ENCODE measurements at regions not wholly inside any gene's neighbourhood (a gene's known extent, or its start where the extent isn't known, plus 50 kb on each side); places are given as distances from the start of the nearest gene placed in this dataset.
A peak's percentile ranks its signal among the peaks of the same experiment; 100 is the strongest.

DNA sequence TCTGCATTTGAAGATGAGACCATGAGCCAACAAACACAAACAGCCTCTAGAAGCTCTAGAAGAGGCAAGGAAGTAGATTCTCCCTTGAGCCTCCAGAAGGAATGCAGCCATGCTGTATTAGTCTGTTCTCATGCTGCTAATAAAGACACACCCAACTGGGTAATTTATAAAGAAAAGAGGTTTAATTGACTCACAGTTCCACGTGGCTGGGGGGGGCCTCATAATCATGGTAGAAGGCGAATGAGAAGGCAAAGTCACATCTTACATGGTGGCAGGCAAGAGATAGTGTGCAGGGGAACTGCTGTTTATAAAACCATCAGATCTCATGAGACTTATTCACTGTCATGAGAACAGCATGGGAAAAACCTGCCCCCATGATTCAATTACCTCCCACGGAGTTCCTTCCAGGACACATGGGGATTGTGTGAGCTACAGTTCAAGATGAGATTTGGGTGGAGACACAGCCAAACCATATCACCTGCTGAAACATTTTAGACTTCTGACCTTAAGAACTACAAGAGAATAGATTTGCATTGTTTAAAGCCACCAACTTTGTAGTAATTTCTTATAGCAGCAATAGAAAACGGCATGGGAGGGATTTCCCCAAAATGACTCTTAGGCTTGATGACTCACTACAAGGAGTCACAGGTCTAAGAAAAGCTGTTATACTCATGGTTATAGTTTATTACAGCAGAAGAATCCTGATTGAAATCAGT, 284.4 kb upstream of the SFRP2 start:
- no peak overlapping the region for H3K4me3 ChIP-seq (ENCODE audit: low read length)
- peak; percentile 47 for DNase-seq (ENCODE audit: low read depth)
- TF ChIP-seq CTCF (conservative IDR thresholded peaks at IDR 0.05; ENCODE audit: low read depth, low read length): no peak

- no peak for DNase-seq (ENCODE audit: low read depth)
- TF ChIP-seq CTCF (conservative IDR thresholded peaks at IDR 0.05; ENCODE audit: low read depth, low read length): no peak
- H3K4me3 ChIP-seq (ENCODE audit: low read length): no peak overlapping the region
Observed at GRCh38 chr4:154067786-154068185, 278.9 kb upstream of the SFRP2 start.

DNA sequence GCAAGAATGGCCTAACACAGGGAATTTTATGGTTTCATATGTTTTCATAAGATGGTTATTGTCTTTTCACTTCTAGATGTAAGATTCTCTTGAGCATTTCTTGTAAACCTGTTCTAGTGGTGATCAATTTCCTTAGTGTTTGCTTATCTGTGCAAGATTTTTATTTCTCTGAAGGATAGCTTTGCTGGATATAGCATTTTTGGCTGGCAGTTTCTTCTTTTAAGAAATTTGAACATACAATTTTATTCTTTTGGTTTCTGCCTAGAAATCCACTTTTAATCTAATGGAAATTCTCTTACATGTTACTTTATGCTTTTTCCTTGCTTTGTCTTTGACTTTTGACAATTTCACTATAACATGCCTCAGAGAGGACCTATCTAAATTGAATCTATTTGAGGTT, 276.5 kb upstream of the SFRP2 start:
- DNase-seq (ENCODE audit: low read depth): no peak
- no peak for TF ChIP-seq CTCF (conservative IDR thresholded peaks at IDR 0.05; ENCODE audit: low read depth, low read length)
- H3K4me3 ChIP-seq (ENCODE audit: low read length): no peak overlapping the region

- no peak for TF ChIP-seq CTCF (conservative IDR thresholded peaks at IDR 0.05; ENCODE audit: low read depth, low read length)
- no peak for DNase-seq (ENCODE audit: low read depth)
- no peak overlapping the region for H3K4me3 ChIP-seq (ENCODE audit: low read length)
Observed at GRCh38 chr4:154064244-154064643, 275.4 kb upstream of the SFRP2 start.

GRCh38 chr4:154049457-154050181, 260.7 kb upstream of the SFRP2 start:
- TF ChIP-seq CTCF (conservative IDR thresholded peaks at IDR 0.05; ENCODE audit: low read depth, low read length): peak; percentile 37
- peak; percentile 63 for DNase-seq (ENCODE audit: low read depth)
- H3K4me3 ChIP-seq (ENCODE audit: low read length): no peak overlapping the region

DNA sequence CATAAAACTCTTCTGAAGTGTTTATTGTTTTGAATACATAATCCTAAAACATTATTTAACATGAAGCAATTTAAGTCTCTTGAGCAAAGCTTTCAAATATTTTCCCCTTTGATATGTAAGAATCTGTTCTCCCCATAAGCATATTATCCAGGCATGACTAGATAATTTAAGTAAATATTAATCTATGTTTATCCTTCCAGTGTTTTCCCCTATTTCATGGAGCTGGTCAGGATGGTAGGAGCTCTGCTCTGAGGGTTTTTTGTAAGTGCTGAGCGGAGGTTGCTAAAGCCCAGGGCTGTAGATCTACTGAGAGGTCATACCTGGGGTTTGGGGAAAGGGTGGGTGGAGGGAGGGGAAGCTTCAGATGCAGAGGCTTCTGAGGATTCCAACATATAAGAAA, 258.9 kb upstream of the SFRP2 start:
- no peak overlapping the region for H3K4me3 ChIP-seq (ENCODE audit: low read length)
- DNase-seq (ENCODE audit: low read depth): no peak
- TF ChIP-seq CTCF (conservative IDR thresholded peaks at IDR 0.05; ENCODE audit: low read depth, low read length): no peak
